ENCODE measurements at regions not wholly inside any gene's neighbourhood (a gene's known extent, or its start where the extent isn't known, plus 50 kb on each side); places are given as distances from the start of the nearest gene placed in this dataset.

- no peak overlapping the region for H3K9ac ChIP-seq (ENCODE audit: low read depth, low read length, poor library complexity, severe bottlenecking)
- H3K27me3 ChIP-seq (ENCODE audit: insufficient read depth, low read length, poor library complexity, severe bottlenecking), result no peaks in the 10 kb centered on the region
- H3K9me2 ChIP-seq (replicated peaks; ENCODE audit: low read depth, low read length), result no peaks in the 10 kb centered on the region
- TF ChIP-seq CTCF (conservative IDR thresholded peaks at IDR 0.05; ENCODE audit: low read length) (no peak), EZH2phosphoT487 (IDR thresholded peaks at IDR 0.05; ENCODE audit: borderline replicate concordance) (no peak)
- no peak overlapping the region for H3K4me2 ChIP-seq (ENCODE audit: low read depth, low read length, poor library complexity, severe bottlenecking)
- no peaks in the 10 kb centered on the region for H3K9me3 ChIP-seq (ENCODE audit: insufficient read depth, low read depth, low read length)
- H3K36me3 ChIP-seq (ENCODE audit: insufficient read depth, low read length), result no peaks in the 10 kb centered on the region
- no peak overlapping the region for H2AFZ ChIP-seq (ENCODE audit: low read length)
- no peaks in the 10 kb centered on the region for H3K79me2 ChIP-seq (ENCODE audit: insufficient read depth, low read length)
- no peaks in the 10 kb centered on the region for H4K20me1 ChIP-seq (ENCODE audit: insufficient read depth, low read length, poor library complexity, severe bottlenecking)
- no peaks in the 10 kb centered on the region for H3K4me1 ChIP-seq (ENCODE audit: insufficient read depth, low read length, poor library complexity, severe bottlenecking)
- no peaks in the 10 kb centered on the region for H3F3A ChIP-seq (ENCODE audit: low read depth)
- H3K4me3 ChIP-seq (ENCODE audit: low read length, poor library complexity, severe bottlenecking), result no peak overlapping the region
Measured at GRCh38 chr5:61215996-61216395, 53.7 kb upstream of the SMIM15 start.

- Histone ChIP-seq H3K9ac (ENCODE audit: low read depth, low read length, poor library complexity, severe bottlenecking) (no peak overlapping the region), H3K27me3 (ENCODE audit: insufficient read depth, low read length, poor library complexity, severe bottlenecking) (no peaks in the 10 kb centered on the region), H2AFZ (ENCODE audit: low read length) (no peak overlapping the region), H3K4me3 (ENCODE audit: low read length, poor library complexity, severe bottlenecking) (no peak overlapping the region), H3K4me2 (ENCODE audit: low read depth, low read length, poor library complexity, severe bottlenecking) (no peak overlapping the region), H3K4me1 (ENCODE audit: insufficient read depth, low read length, poor library complexity, severe bottlenecking) (no peaks in the 10 kb centered on the region), H3F3A (ENCODE audit: low read depth) (no peaks in the 10 kb centered on the region), H3K79me2 (ENCODE audit: insufficient read depth, low read length) (no peaks in the 10 kb centered on the region), H3K9me2 (replicated peaks; ENCODE audit: low read depth, low read length) (no peaks in the 10 kb centered on the region), H3K36me3 (ENCODE audit: insufficient read depth, low read length) (no peaks in the 10 kb centered on the region), H4K20me1 (ENCODE audit: insufficient read depth, low read length, poor library complexity, severe bottlenecking) (no peaks in the 10 kb centered on the region), H3K9me3 (ENCODE audit: insufficient read depth, low read depth, low read length) (no peaks in the 10 kb centered on the region)
- TF ChIP-seq CTCF (conservative IDR thresholded peaks at IDR 0.05; ENCODE audit: low read length) (no peak), EZH2phosphoT487 (IDR thresholded peaks at IDR 0.05; ENCODE audit: borderline replicate concordance) (no peak)
Measured at GRCh38 chr5:61216741-61217140, 54.5 kb upstream of the SMIM15 start.

- Histone ChIP-seq H2AFZ (ENCODE audit: low read length) (no peak overlapping the region), H3K79me2 (ENCODE audit: insufficient read depth, low read length) (no peaks in the 10 kb centered on the region), H3F3A (ENCODE audit: low read depth) (no peaks in the 10 kb centered on the region), H3K36me3 (ENCODE audit: insufficient read depth, low read length) (no peaks in the 10 kb centered on the region), H3K9me2 (replicated peaks; ENCODE audit: low read depth, low read length) (no peaks in the 10 kb centered on the region), H3K9ac (ENCODE audit: low read depth, low read length, poor library complexity, severe bottlenecking) (no peak overlapping the region), H3K4me1 (ENCODE audit: insufficient read depth, low read length, poor library complexity, severe bottlenecking) (no peaks in the 10 kb centered on the region), H3K27me3 (ENCODE audit: insufficient read depth, low read length, poor library complexity, severe bottlenecking) (no peaks in the 10 kb centered on the region), H3K4me2 (ENCODE audit: low read depth, low read length, poor library complexity, severe bottlenecking) (no peak overlapping the region), H3K9me3 (ENCODE audit: insufficient read depth, low read depth, low read length) (no peaks in the 10 kb centered on the region), H3K4me3 (ENCODE audit: low read length, poor library complexity, severe bottlenecking) (no peak overlapping the region), H4K20me1 (ENCODE audit: insufficient read depth, low read length, poor library complexity, severe bottlenecking) (no peaks in the 10 kb centered on the region)
- TF ChIP-seq EZH2phosphoT487 (IDR thresholded peaks at IDR 0.05; ENCODE audit: borderline replicate concordance) (no peak), CTCF (conservative IDR thresholded peaks at IDR 0.05; ENCODE audit: low read length) (no peak)
Measured at GRCh38 chr5:61217214-61217613, 54.9 kb upstream of the SMIM15 start.
